GM12878 (cell line): ENCODE measurements at regions not wholly inside any gene's neighbourhood (a gene's known extent, or its start where the extent isn't known, plus 50 kb on each side); places are given as distances from the start of the nearest gene placed in this dataset.
"Not testable (repeated sequence)": the region's sequence is repeated elsewhere in the genome, so short reads cannot be mapped to it uniquely, and the experiment has no call there.

ENCODE experiments used
- EZH2 ChIP-seq: IDR thresholded peaks from 2 replicates; pipeline ENCODE4 v1.6.1; 2012; ENCODE audit warnings: low read depth, mild to moderate bottlenecking, control low read depth, inconsistent platforms, low read length, borderline replicate concordance; ENCODE audit not compliant: control insufficient read depth
- STAT1 ChIP-seq: fragments of 450-650 bp; conservative IDR thresholded peaks from 2 replicates; pipeline ENCODE4 v1.6.1; 2014; ENCODE audit warnings: antibody characterized with exemption, mild to moderate bottlenecking

DNA sequence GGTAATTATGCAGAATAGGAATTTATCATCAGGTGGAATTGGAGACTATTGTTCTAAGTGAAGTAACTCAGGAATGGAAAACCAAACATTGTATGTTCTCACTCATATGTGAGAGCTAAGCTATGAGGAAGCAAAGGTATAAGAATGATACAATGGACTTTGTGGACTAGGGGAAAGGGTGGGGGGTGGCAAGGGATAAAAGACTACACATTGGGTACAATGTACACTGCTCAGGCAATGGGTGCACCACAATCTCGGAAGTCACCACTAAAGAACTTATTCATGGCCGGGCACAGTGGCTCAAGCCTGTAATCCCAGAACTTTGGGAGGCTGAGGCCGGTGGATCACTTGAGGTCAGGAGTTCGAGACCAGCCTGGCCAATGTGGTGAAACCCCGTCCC is 51.6 kb upstream of the MIER3 start:
- TF ChIP-seq EZH2, STAT1: not testable (repeated sequence)
